ENCODE measurements at regions not wholly inside any gene's neighbourhood (a gene's known extent, or its start where the extent isn't known, plus 50 kb on each side); places are given as distances from the start of the nearest gene placed in this dataset.
"Not testable (repeated sequence)": the region's sequence is repeated elsewhere in the genome, so short reads cannot be mapped to it uniquely, and the experiment has no call there.

DNA sequence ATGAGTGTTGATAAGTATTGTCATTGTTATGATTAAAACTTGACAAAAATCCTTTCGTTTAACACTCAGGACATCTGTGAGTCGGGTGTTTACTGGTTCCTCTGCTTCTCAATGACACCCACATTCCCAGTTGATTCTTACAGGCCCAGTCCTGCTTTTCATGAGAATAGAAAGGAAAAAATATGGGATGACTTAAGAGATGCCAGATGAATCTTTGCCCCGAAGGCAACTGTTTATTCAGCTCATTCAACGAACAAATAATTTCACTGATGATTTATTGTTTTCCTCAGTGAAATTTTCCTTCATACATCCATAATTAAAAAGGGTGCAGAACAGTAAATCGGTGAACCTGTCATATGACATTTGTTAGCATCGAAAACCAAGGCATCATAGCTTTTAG, 452.4 kb upstream of the WWC1 start:
- no peak for TF ChIP-seq POLR2A (IDR thresholded peaks at IDR 0.05; ENCODE audit: low read depth, low read length)
- DNase-seq (ENCODE audit: insufficient read length, low spot score) (no peak), FAIRE-seq (no peak)

- TF ChIP-seq POLR2A (IDR thresholded peaks at IDR 0.05; ENCODE audit: low read depth, low read length) = no peak
- FAIRE-seq (no peak), DNase-seq (ENCODE audit: insufficient read length, low spot score) (no peak)
Measured at GRCh38 chr5:167840527-167841130, 450.8 kb upstream of the WWC1 start.

- no peak for FAIRE-seq
- no peak for DNase-seq (ENCODE audit: insufficient read length, low spot score)
- no peak for TF ChIP-seq POLR2A (IDR thresholded peaks at IDR 0.05; ENCODE audit: low read depth, low read length)
Measured at GRCh38 chr5:167843881-167844572, 447.4 kb upstream of the WWC1 start.

GRCh38 chr5:167845952-167846351, 445.5 kb upstream of the WWC1 start:
- TF ChIP-seq POLR2A (IDR thresholded peaks at IDR 0.05; ENCODE audit: low read depth, low read length) = no peak
- DNase-seq (ENCODE audit: insufficient read length, low spot score) = no peak
- FAIRE-seq = no peak

DNA sequence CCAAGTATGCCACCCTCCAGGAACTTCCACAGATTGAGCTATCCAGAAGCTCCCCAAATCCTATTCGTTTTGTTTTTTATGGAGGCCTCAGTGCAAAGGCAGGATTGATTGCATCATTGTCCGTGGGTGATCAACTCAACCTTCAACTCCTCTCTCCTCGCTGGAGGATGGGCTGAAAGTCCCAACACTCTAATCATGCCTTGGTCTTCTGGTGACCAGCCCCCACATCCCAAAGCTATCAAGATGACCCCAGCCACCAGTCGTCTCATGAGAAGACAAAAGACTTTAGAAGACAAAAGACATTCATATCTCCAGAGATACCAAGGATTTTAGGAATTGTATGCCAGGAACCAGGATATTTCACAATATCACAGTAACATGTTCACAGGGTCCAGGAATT, 441.6 kb upstream of the WWC1 start:
- FAIRE-seq (no peak), DNase-seq (ENCODE audit: insufficient read length, low spot score) (no peak)
- TF ChIP-seq POLR2A (IDR thresholded peaks at IDR 0.05; ENCODE audit: low read depth, low read length) = no peak

GRCh38 chr5:167850911-167851310, 440.5 kb upstream of the WWC1 start:
- no peak for DNase-seq (ENCODE audit: insufficient read length, low spot score)
- no peak for TF ChIP-seq POLR2A (IDR thresholded peaks at IDR 0.05; ENCODE audit: low read depth, low read length)

GRCh38 chr5:167851416-167851815, 440.0 kb upstream of the WWC1 start:
- no peak for TF ChIP-seq POLR2A (IDR thresholded peaks at IDR 0.05; ENCODE audit: low read depth, low read length)
- FAIRE-seq = no peak

More at GRCh38 chr5:167850911-167851310, 440.5 kb upstream of the WWC1 start:
- no peak for FAIRE-seq

GRCh38 chr5:167852515-167852914, 438.9 kb upstream of the WWC1 start:
- DNase-seq (ENCODE audit: insufficient read length, low spot score) = no peak
- FAIRE-seq = no peak
- TF ChIP-seq POLR2A (IDR thresholded peaks at IDR 0.05; ENCODE audit: low read depth, low read length) = no peak

More at GRCh38 chr5:167851416-167851815, 440.0 kb upstream of the WWC1 start:
- no peak for DNase-seq (ENCODE audit: insufficient read length, low spot score)

DNA sequence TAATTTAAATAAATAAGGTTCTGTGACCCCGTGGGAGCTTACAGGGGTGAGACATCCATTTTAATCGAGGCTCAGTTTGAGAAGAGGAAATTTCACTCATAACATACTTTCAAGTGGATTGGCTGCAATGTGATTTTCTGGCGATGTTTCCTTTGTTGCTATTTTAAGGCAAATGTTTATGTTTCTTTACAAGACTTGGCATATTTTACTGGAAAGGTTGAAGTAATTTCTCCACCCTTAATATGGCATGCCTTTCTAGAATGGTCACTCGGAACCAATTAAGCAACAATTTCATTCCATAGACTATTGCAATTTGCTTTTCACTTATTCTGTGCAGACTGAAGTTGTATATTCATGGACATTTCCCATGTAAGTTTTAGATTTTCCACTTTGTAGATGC, 438.0 kb upstream of the WWC1 start:
- DNase-seq (ENCODE audit: insufficient read length, low spot score) (no peak), FAIRE-seq (no peak)
- no peak for TF ChIP-seq POLR2A (IDR thresholded peaks at IDR 0.05; ENCODE audit: low read depth, low read length)

DNA sequence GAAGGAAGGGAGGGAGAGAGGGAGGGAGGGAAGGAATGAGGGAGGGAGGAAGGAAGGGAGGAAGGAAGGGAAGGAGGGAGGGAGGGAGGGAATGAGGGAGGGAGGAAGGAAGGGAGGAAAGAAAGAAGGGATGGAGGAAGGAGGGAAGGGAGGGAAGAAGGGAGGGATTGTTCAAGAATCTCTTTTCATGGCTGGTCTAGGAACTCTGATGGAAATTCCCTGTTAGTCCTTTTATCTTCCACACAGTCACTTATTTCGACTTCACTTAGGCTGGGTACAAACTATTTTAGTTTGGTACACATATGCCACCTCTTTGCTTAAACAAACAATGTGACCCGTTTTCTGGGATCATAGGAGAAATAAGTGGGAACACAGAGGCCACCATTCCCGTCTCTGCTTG, 435.6 kb upstream of the WWC1 start:
- DNase-seq (ENCODE audit: insufficient read length, low spot score) = no peak
- no peak for TF ChIP-seq POLR2A (IDR thresholded peaks at IDR 0.05; ENCODE audit: low read depth, low read length)
- FAIRE-seq = no peak

GRCh38 chr5:167857321-167857720, 434.1 kb upstream of the WWC1 start:
- TF ChIP-seq POLR2A (IDR thresholded peaks at IDR 0.05; ENCODE audit: low read depth, low read length) = no peak
- no peak for FAIRE-seq
- DNase-seq (ENCODE audit: insufficient read length, low spot score) = no peak

- DNase-seq (ENCODE audit: insufficient read length, low spot score); FAIRE-seq: not testable (repeated sequence)
Measured at GRCh38 chr5:167858186-167858855, 433.1 kb upstream of the WWC1 start.

- FAIRE-seq = no peak
- no peak for DNase-seq (ENCODE audit: insufficient read length, low spot score)
Measured at GRCh38 chr5:167861129-167861927, 430.1 kb upstream of the WWC1 start.

GRCh38 chr5:167861928-167862426, 429.5 kb upstream of the WWC1 start:
- TF ChIP-seq POLR2A (IDR thresholded peaks at IDR 0.05; ENCODE audit: low read depth, low read length) = no peak
- no peak for FAIRE-seq
- no peak for DNase-seq (ENCODE audit: insufficient read length, low spot score)

More at GRCh38 chr5:167861129-167861927, 430.1 kb upstream of the WWC1 start:
- no peak for TF ChIP-seq POLR2A (IDR thresholded peaks at IDR 0.05; ENCODE audit: low read depth, low read length)

Measured in H54 (cell line).